ENCODE measurements at regions not wholly inside any gene's neighbourhood (a gene's known extent, or its start where the extent isn't known, plus 50 kb on each side); places are given as distances from the start of the nearest gene placed in this dataset.
"Not testable (repeated sequence)": the region's sequence is repeated elsewhere in the genome, so short reads cannot be mapped to it uniquely, and the experiment has no call there.

GRCh38 chr16:22688930-22689329, 125.0 kb upstream of the HS3ST2 start:
- Histone ChIP-seq H3K27me3 (ENCODE audit: control insufficient read depth, insufficient read depth, low read length) (no peaks in the 10 kb centered on the region), H3K4me1 (ENCODE audit: control insufficient read depth, insufficient read depth, low read length) (no peaks in the 10 kb centered on the region), H3K9me3 (replicated peaks; ENCODE audit: control insufficient read depth, low read depth, low read length) (peaks cover 9% of the 10 kb centered on the region), H3K36me3 (ENCODE audit: control insufficient read depth, insufficient read depth, low read length) (no peaks in the 10 kb centered on the region), H3K4me3 (ENCODE audit: low read length) (no peak overlapping the region), H3K27ac (ENCODE audit: low read length) (no peak overlapping the region)
- no CpG with 5 or more reads among the region's 1 CpG for WGBS (ENCODE audit: insufficient coverage)
- no peak for DNase-seq

GRCh38 chr16:22691335-22691734, 122.6 kb upstream of the HS3ST2 start:
- WGBS (ENCODE audit: insufficient coverage), result 93% methylated on average over 3 of the region's 3 CpGs
- Histone ChIP-seq H3K4me1 (ENCODE audit: control insufficient read depth, insufficient read depth, low read length) (no peaks in the 10 kb centered on the region), H3K36me3 (ENCODE audit: control insufficient read depth, insufficient read depth, low read length) (no peaks in the 10 kb centered on the region), H3K4me3 (ENCODE audit: low read length) (no peak overlapping the region), H3K27ac (ENCODE audit: low read length) (no peak overlapping the region), H3K9me3 (replicated peaks; ENCODE audit: control insufficient read depth, low read depth, low read length) (peaks cover 7% of the 10 kb centered on the region), H3K27me3 (ENCODE audit: control insufficient read depth, insufficient read depth, low read length) (no peaks in the 10 kb centered on the region)
- no peak for DNase-seq

- WGBS (ENCODE audit: insufficient coverage), result 73% methylated on average over 1 of the region's 1 CpG
- no peak overlapping the region for H3K4me3 ChIP-seq (ENCODE audit: low read length)
- no peak for DNase-seq
- H3K27ac ChIP-seq (ENCODE audit: low read length), result no peak overlapping the region
- peaks cover 4% of the 10 kb centered on the region for H3K9me3 ChIP-seq (replicated peaks; ENCODE audit: control insufficient read depth, low read depth, low read length)
- no peaks in the 10 kb centered on the region for H3K4me1 ChIP-seq (ENCODE audit: control insufficient read depth, insufficient read depth, low read length)
- H3K36me3 ChIP-seq (ENCODE audit: control insufficient read depth, insufficient read depth, low read length), result no peaks in the 10 kb centered on the region
- H3K27me3 ChIP-seq (ENCODE audit: control insufficient read depth, insufficient read depth, low read length), result no peaks in the 10 kb centered on the region
Observed at GRCh38 chr16:22692034-22692433, 121.9 kb upstream of the HS3ST2 start.

GRCh38 chr16:22692916-22693637, 120.9 kb upstream of the HS3ST2 start:
- no peaks in the 10 kb centered on the region for H3K36me3 ChIP-seq (ENCODE audit: control insufficient read depth, insufficient read depth, low read length)
- no peaks in the 10 kb centered on the region for H3K4me1 ChIP-seq (ENCODE audit: control insufficient read depth, insufficient read depth, low read length)
- H3K9me3 ChIP-seq (replicated peaks; ENCODE audit: control insufficient read depth, low read depth, low read length), result no peaks in the 10 kb centered on the region
- H3K27me3 ChIP-seq (ENCODE audit: control insufficient read depth, insufficient read depth, low read length), result no peaks in the 10 kb centered on the region
- WGBS (ENCODE audit: insufficient coverage), result 79% methylated on average over 3 of the region's 6 CpGs
- DNase-seq, result peak; percentile 21
- no peak overlapping the region for H3K4me3 ChIP-seq (ENCODE audit: low read length)
- no peak overlapping the region for H3K27ac ChIP-seq (ENCODE audit: low read length)

GRCh38 chr16:22693638-22694340, 120.2 kb upstream of the HS3ST2 start:
- no peak for DNase-seq
- H3K27ac ChIP-seq (ENCODE audit: low read length), result no peak overlapping the region
- no peaks in the 10 kb centered on the region for H3K4me1 ChIP-seq (ENCODE audit: control insufficient read depth, insufficient read depth, low read length)
- H3K27me3 ChIP-seq (ENCODE audit: control insufficient read depth, insufficient read depth, low read length), result no peaks in the 10 kb centered on the region
- H3K9me3 ChIP-seq (replicated peaks; ENCODE audit: control insufficient read depth, low read depth, low read length), result no peaks in the 10 kb centered on the region
- no peak overlapping the region for H3K4me3 ChIP-seq (ENCODE audit: low read length)
- whole genome bisulfite sequencing (ENCODE audit: insufficient coverage), result 82% methylated on average over 6 of the region's 8 CpGs
- no peaks in the 10 kb centered on the region for H3K36me3 ChIP-seq (ENCODE audit: control insufficient read depth, insufficient read depth, low read length)

GRCh38 chr16:22694887-22695382, 119.0 kb upstream of the HS3ST2 start:
- no peak for DNase-seq
- 68% methylated on average over 6 of the region's 6 CpGs for WGBS (ENCODE audit: insufficient coverage)
- Histone ChIP-seq H3K36me3 (ENCODE audit: control insufficient read depth, insufficient read depth, low read length) (no peaks in the 10 kb centered on the region), H3K4me3 (ENCODE audit: low read length) (no peak overlapping the region), H3K27me3 (ENCODE audit: control insufficient read depth, insufficient read depth, low read length) (no peaks in the 10 kb centered on the region), H3K27ac (ENCODE audit: low read length) (no peak overlapping the region), H3K4me1 (ENCODE audit: control insufficient read depth, insufficient read depth, low read length) (no peaks in the 10 kb centered on the region), H3K9me3 (replicated peaks; ENCODE audit: control insufficient read depth, low read depth, low read length) (no peaks in the 10 kb centered on the region)

GRCh38 chr16:22695773-22696172, 118.2 kb upstream of the HS3ST2 start:
- H3K27me3 ChIP-seq (ENCODE audit: control insufficient read depth, insufficient read depth, low read length); H3K9me3 ChIP-seq (replicated peaks; ENCODE audit: control insufficient read depth, low read depth, low read length); H3K36me3 ChIP-seq (ENCODE audit: control insufficient read depth, insufficient read depth, low read length); H3K4me1 ChIP-seq (ENCODE audit: control insufficient read depth, insufficient read depth, low read length); H3K27ac ChIP-seq (ENCODE audit: low read length); H3K4me3 ChIP-seq (ENCODE audit: low read length); DNase-seq: not testable (repeated sequence)
- WGBS (ENCODE audit: insufficient coverage), result 90% methylated on average over 4 of the region's 7 CpGs

GRCh38 chr16:22699356-22699755, 114.6 kb upstream of the HS3ST2 start:
- H3K4me1 ChIP-seq (ENCODE audit: control insufficient read depth, insufficient read depth, low read length), result no peaks in the 10 kb centered on the region
- 83% methylated on average over 4 of the region's 5 CpGs for WGBS (ENCODE audit: insufficient coverage)
- no peak for DNase-seq
- no peaks in the 10 kb centered on the region for H3K9me3 ChIP-seq (replicated peaks; ENCODE audit: control insufficient read depth, low read depth, low read length)
- H3K4me3 ChIP-seq (ENCODE audit: low read length), result no peak overlapping the region
- no peak overlapping the region for H3K27ac ChIP-seq (ENCODE audit: low read length)
- H3K27me3 ChIP-seq (ENCODE audit: control insufficient read depth, insufficient read depth, low read length), result no peaks in the 10 kb centered on the region
- H3K36me3 ChIP-seq (ENCODE audit: control insufficient read depth, insufficient read depth, low read length), result no peaks in the 10 kb centered on the region

- Histone ChIP-seq H3K4me1 (ENCODE audit: control insufficient read depth, insufficient read depth, low read length) (no peaks in the 10 kb centered on the region), H3K36me3 (ENCODE audit: control insufficient read depth, insufficient read depth, low read length) (no peaks in the 10 kb centered on the region), H3K4me3 (ENCODE audit: low read length) (no peak overlapping the region), H3K27ac (ENCODE audit: low read length) (no peak overlapping the region), H3K27me3 (ENCODE audit: control insufficient read depth, insufficient read depth, low read length) (no peaks in the 10 kb centered on the region), H3K9me3 (replicated peaks; ENCODE audit: control insufficient read depth, low read depth, low read length) (no peaks in the 10 kb centered on the region)
- DNase-seq, result no peak
- WGBS (ENCODE audit: insufficient coverage), result 53% methylated on average over 2 of the region's 3 CpGs
Observed at GRCh38 chr16:22705799-22706198, 108.2 kb upstream of the HS3ST2 start.

GRCh38 chr16:22710326-22710725, 103.6 kb upstream of the HS3ST2 start:
- no peaks in the 10 kb centered on the region for H3K27me3 ChIP-seq (ENCODE audit: control insufficient read depth, insufficient read depth, low read length)
- peaks cover 7% of the 10 kb centered on the region for H3K9me3 ChIP-seq (replicated peaks; ENCODE audit: control insufficient read depth, low read depth, low read length)
- H3K27ac ChIP-seq (ENCODE audit: low read length), result no peak overlapping the region
- H3K4me3 ChIP-seq (ENCODE audit: low read length), result no peak overlapping the region
- H3K36me3 ChIP-seq (ENCODE audit: control insufficient read depth, insufficient read depth, low read length), result no peaks in the 10 kb centered on the region
- no CpG with 5 or more reads among the region's 1 CpG for WGBS (ENCODE audit: insufficient coverage)
- H3K4me1 ChIP-seq (ENCODE audit: control insufficient read depth, insufficient read depth, low read length), result no peaks in the 10 kb centered on the region
- DNase-seq, result peak; percentile 91
